Astrocyte of the hippocampus (primary cell): ENCODE measurements at regions not wholly inside any gene's neighbourhood (a gene's known extent, or its start where the extent isn't known, plus 50 kb on each side); places are given as distances from the start of the nearest gene placed in this dataset.

ENCODE experiments used
- DNase-seq: peaks from one replicate; pipeline ENCODE4 v3.0.0; 2011; ENCODE audit warnings: low read depth, low spot score

GRCh38 chr22:49623176-49623575, 204.5 kb downstream of the BRD1 start:
- DNase-seq: no peak

DNA sequence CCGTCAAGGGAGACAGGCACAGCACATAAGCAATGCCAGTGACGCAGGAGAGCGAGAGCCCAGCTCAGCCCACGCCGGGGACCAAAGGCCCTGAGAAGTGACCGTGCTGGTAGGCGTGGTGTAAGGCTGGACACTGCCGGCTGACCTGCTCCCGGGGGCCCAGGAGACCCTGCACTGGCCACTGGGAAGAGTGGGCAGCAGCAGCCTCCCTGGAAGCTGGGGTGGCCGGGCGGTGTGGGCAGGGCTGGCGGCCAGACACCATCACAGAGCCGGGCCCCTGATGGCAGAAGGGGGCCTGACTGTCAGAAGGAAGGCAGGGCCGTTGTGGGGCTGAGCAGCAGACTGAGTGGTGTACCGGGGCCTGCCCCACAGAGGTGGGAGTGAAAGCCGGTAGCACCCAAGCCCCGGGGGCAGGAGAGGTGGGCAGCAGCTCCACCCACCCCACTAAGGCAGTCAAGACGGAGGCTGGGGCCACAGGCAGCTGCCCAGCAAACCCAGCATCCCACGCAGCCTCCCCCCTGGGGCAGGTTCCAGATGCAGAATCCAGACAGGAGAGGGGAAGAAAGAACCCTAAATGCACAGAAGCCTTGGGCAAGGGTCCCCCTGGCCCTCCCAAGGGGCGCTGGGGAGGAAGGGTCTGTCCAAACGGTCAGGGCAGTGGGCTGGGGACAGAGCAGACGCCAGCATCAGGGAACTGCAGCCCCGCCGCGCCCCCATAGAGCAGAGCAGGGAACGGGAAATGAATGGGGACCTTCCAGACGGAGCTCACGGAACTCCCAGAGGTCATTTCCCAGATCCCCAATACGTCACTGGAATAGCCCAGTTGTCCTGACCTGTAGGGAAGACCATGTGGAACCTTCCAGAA, 205.2 kb downstream of the BRD1 start:
- no peak for DNase-seq

DNA sequence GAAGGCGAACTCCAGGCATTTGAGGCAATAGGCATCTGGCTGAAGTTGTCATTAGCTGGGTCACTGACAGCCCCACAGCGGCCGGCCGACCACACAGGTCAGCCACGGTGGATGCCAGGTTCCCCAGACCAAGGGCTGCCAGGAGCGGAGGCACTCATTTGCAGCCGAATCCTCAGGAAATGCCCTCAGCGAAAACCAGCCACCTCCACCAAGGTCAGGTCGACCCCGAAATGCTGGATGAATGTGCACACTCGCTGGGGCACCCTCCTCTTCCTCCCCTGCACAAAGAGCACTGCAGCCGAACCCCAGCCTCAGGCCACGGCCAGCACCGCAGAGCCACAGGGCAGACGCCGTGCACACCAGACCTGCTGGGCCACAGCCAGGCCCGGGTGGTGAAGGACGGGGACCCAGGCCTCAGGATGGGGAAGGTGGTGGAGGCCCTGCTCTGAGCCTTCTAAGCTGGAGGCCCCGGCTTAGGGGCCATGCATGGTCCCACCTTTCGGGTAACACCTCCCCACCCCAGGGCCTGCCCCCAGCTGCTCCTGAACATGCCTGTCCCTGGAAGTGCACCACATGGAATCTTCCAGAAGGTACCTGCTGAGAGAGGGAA, 206.0 kb downstream of the BRD1 start:
- no peak for DNase-seq

GRCh38 chr22:49620666-49621065, 207.0 kb downstream of the BRD1 start:
- no peak for DNase-seq

DNA sequence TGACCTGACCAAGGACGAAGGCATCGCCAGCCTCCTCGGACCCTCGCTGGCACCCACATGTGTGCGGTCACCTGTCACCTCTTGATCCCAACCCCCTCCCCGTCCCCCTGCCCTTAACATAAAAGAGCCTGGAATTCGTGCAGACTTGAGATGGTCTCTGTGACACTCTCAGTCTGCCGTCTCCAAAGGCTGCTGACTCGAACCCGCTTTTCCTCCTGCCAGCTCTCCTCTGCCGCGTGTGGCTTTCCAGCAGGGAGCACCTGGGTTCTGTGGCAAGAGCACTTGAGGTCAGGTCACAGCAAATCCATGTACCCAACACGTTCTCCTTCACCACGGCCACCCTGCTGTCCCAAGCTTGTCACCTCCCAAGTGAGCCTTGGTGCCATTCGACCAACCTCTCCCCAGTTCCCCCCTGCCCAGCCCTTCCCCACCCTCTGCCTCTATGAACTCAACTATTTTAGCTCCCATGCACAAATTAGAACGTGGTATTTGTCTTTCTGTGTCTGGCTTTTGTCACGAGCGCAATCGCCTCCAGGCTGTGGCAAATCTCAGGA, 207.6 kb downstream of the BRD1 start:
- no peak for DNase-seq

GRCh38 chr22:49619301-49619700, 208.4 kb downstream of the BRD1 start:
- DNase-seq: no peak

GRCh38 chr22:49618677-49618953, 209.1 kb downstream of the BRD1 start:
- DNase-seq: no peak

DNA sequence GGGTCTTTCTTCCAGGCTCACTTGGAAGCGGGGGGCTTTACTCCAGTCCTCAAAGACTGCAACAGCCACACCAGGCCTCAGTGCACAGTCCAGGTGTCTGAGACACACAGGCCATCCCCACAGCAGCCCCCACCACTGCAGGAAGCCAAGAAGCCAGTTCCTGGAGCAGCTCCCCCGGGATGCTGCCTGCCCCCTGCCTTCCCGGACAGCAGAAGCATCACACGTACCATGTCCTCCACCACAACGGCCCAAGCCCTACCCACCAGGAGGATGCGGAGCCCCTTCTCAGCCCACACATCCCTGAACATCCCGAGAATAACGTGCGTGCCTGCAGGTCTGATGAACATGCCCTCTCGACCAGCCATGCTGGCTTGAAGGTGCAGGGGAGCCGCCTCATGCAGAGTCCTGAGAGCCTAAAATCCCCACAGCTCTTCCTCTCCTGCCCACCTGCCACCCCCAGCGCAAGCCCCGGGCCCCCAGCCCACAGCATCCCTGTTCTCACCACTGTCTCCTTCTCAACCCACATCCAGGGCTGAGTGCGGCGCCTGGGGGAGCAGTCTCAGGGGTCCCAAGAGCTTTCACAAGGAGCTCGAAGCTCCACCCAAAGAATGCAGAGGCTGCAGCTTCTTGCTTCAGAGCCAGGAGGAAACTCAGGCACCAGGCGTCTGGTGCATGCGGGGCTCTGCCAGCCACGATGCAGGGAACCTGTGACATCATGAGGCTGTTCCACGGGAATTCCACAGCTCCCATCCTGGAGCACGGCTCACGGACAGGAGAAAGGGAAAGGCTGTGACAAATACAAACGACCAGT, 209.6 kb downstream of the BRD1 start:
- no peak for DNase-seq

GRCh38 chr22:49617264-49617663, 210.4 kb downstream of the BRD1 start:
- DNase-seq: no peak

DNA sequence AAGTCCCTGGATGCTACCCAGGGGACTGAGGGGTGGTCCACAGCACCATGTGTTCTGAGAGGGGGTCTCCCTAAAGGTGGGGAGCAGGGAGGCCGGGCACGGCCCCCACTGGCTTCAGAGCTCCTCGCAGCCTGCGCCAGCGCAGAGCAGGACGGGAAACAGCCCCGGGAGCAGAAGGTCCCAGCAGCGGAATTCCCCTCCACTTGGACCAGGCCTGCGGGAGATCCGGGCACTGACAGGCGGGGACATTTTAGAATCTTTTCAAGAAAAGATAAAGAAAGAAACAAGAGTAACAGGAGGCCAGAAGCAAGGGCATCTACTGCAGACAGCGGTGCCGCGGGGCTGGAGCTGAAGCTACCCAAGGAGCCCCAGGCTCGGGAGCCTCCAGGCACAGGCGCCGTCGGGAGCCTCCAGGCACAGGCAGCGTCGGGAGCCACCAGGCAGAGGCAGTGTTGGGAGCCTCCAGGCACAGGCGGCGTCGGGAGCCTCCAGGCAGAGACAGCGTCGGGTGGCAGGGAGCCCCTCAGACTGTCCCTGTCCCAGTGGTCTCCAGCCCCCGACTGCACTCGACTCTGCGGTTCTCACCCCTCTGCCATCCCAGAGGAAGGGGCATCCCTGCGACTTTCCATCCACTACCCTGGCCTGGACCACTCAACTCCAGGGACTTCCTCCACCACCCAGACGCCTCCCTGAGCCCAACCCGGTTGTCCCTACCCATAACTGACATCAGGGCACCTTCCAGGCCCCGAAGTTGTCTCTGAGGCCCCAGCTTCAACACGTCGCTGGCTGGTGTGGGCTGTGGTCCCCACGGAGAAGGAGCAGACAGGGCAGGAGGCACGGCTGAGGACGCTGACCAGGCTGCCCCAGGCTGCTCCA, 211.1 kb downstream of the BRD1 start:
- DNase-seq: no peak

GRCh38 chr22:49614966-49615965, 212.4 kb downstream of the BRD1 start:
- no peak for DNase-seq

GRCh38 chr22:49613511-49614270, 214.0 kb downstream of the BRD1 start:
- DNase-seq: no peak

- no peak for DNase-seq
Measured at GRCh38 chr22:49613108-49613507, 214.6 kb downstream of the BRD1 start.

- DNase-seq: no peak
Measured at GRCh38 chr22:49609207-49609876, 218.3 kb downstream of the BRD1 start.

GRCh38 chr22:49608660-49609059, 219.0 kb downstream of the BRD1 start:
- no peak for DNase-seq

GRCh38 chr22:49608228-49608627, 219.4 kb downstream of the BRD1 start:
- no peak for DNase-seq

DNA sequence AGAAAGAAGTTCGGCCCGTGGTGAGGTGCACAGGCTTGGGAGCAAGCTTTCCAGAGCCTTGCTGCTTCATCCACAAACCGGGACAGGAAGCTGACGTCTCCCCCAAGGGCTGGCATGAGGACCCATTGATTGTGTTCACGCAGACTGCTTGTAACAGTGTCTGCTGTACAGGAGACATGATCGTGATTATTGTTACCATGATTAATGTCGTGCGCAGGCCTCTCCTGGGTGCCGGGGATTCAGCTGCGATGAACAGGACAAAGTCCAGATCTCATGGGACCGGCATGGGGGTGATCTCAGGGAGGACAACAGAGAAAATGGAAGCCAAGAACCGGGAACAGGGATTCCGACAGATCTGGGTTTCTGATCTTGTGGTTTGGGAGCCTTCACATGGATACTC, 219.9 kb downstream of the BRD1 start:
- no peak for DNase-seq

GRCh38 chr22:49606562-49607290, 220.9 kb downstream of the BRD1 start:
- no peak for DNase-seq
